Psoas muscle (tissue), 7 donors: ENCODE measurements at regions not wholly inside any gene's neighbourhood (a gene's known extent, or its start where the extent isn't known, plus 50 kb on each side); places are given as distances from the start of the nearest gene placed in this dataset.

ENCODE experiments used
- ATAC-seq, 4 donors: fragments of 200-7000 bp; cut with Tn5 transposase; one replicate each; pipeline ENCODE4 v1.9.1; 2020; ENCODE audit warnings: moderate library complexity in 3 of 4, mild to moderate bottlenecking in 2 of 4
- DNase-seq, 2 donors: peaks; one replicate each; pipeline ENCODE4 v3.0.0-alpha.2; 2020
- H3K27ac ChIP-seq: fragments of 200-600 bp; one replicate; pipeline ENCODE4 v1.8.0; 2022
- H3K27me3 ChIP-seq, 3 donors: fragments of 200-600 bp in 1 of 3; one replicate each; pipeline versions ENCODE4 v1.6.1 to v1.8.0; 2013 to 2022; ENCODE audit warnings: low read length in 2 of 3, mild to moderate bottlenecking in 2 of 3, moderate library complexity in 1 of 3; ENCODE audit not compliant: insufficient read depth in 3 of 3
- H3K36me3 ChIP-seq, 2 donors: fragments of 200-600 bp in 1 of 2; one replicate each; pipeline versions ENCODE4 v1.6.1 to v1.8.0; 2013 to 2022; ENCODE audit warnings: low read depth in 1 of 2, mild to moderate bottlenecking in 1 of 2, moderate library complexity in 1 of 2; ENCODE audit not compliant: insufficient read depth in 1 of 2
- H3K4me1 ChIP-seq: fragments of 200-600 bp; one replicate; pipeline ENCODE4 v1.8.0; 2022
- H3K4me3 ChIP-seq: fragments of 200-600 bp; one replicate; pipeline ENCODE4 v1.8.0; 2022; ENCODE audit warnings: mild to moderate bottlenecking
- H3K9me3 ChIP-seq: fragments of 200-600 bp; one replicate; pipeline ENCODE4 v1.8.0; 2022
- CTCF ChIP-seq: fragments of 200-600 bp; IDR thresholded peaks from one replicate; pipeline ENCODE4 v1.8.0; 2022; ENCODE audit warnings: antibody characterized with exemption
- WGBS, 3 donors: extraction: QIAGEN DNeasy Blood & Tissue Kit; methylation state at CpG; one replicate each; pipeline versions ENCODE4 v1.1.6 to v1.1.7; 2013; 5-methylcytosine and 5-hydroxymethylcytosine counted together
- intact Hi-C, 2 donors: fragments of 100-400 bp; cut with DNase I; formaldehyde crosslinking; loops; one replicate each; pipeline versions ENCODE4 v1.11.0 to v1.14.2; 2022
- donor health status: healthy with polysubstance abuse.
- donor health status: DM: no; HTN: no; CAD: no; lungs with moderate emphysema.
- donor health status: Bipolar disorder and iron deficiency.
- donor health status: healthy.
- donor health status: DM: yes; HTN: yes; CAD: no.
- donor health status: DM: no; HTN: no; CAD: no.
- donor health status: DM: yes; HTN: yes; CAD: no.

GRCh38 chr2:45316576-45317338, 294.3 kb downstream of the SRBD1 start:
- no peaks in the 10 kb centered on the region for H3K4me1 ChIP-seq
- no peaks in the 10 kb centered on the region for H3K9me3 ChIP-seq
- TF ChIP-seq CTCF: no peak
- no peaks in the 10 kb centered on the region for H3K27me3 ChIP-seq
- no peak overlapping the region for H3K27ac ChIP-seq
- no peak overlapping the region for H3K4me3 ChIP-seq
- no peaks in the 10 kb centered on the region for H3K36me3 ChIP-seq
- DNase-seq (no peak), ATAC-seq (no peak)
- WGBS, 3 donors: 67 to 78% (median 75%) methylated on average over 10 of the region's 10 CpGs
- intact Hi-C loops: no loop called here

GRCh38 chr2:45315861-45316260, 295.2 kb downstream of the SRBD1 start:
- no peaks in the 10 kb centered on the region for H3K9me3 ChIP-seq
- no peaks in the 10 kb centered on the region for H3K4me1 ChIP-seq
- intact Hi-C loops: no loop called here
- WGBS, 3 donors: 45 to 55% (median 49%) methylated on average over 3 of the region's 3 CpGs
- DNase-seq (no peak), ATAC-seq (no peak)
- H3K27me3 ChIP-seq: no peaks in the 10 kb centered on the region
- H3K36me3 ChIP-seq: no peaks in the 10 kb centered on the region
- H3K4me3 ChIP-seq: no peak overlapping the region
- TF ChIP-seq CTCF: no peak
- H3K27ac ChIP-seq: no peak overlapping the region

GRCh38 chr2:45312275-45312674, 298.8 kb downstream of the SRBD1 start:
- Histone ChIP-seq H3K4me3 (no peak overlapping the region), H3K4me1 (no peaks in the 10 kb centered on the region), H3K27ac (no peak overlapping the region), H3K36me3 (no peaks in the 10 kb centered on the region), H3K9me3 (no peaks in the 10 kb centered on the region), H3K27me3 (no peaks in the 10 kb centered on the region)
- TF ChIP-seq CTCF: no peak
- WGBS, 3 donors: 77 to 87% (median 80%) methylated on average over 7 of the region's 7 CpGs
- intact Hi-C loops: no loop called here
- DNase-seq (no peak), ATAC-seq (no peak)

DNA sequence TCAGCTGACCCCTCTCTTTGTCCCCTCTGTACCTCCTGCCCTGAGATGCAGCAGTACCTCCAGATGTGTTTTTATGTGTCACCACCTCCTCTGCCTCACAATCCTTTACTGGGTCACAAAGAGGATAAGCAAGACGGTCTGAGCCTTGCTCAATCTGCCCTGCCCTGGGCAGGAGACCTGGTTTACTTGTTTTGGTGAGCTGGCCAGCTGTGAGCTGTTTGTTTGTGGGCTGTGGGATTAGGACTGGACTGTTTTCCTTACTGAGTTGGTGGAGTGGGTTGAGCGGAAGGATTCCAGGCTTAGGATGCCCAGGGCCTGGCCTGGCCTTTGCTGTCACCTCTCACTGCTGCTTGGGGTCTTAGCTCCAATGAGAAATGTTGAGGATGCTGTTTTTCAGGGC, 299.5 kb downstream of the SRBD1 start:
- no peaks in the 10 kb centered on the region for H3K4me1 ChIP-seq
- no peak for DNase-seq
- H3K9me3 ChIP-seq: no peaks in the 10 kb centered on the region
- intact Hi-C loops: no loop called here
- H3K4me3 ChIP-seq: no peak overlapping the region
- no peaks in the 10 kb centered on the region for H3K36me3 ChIP-seq
- ATAC-seq: no peak
- WGBS, 3 donors: 76 to 88% (median 78%) methylated on average over 2 of the region's 2 CpGs
- H3K27me3 ChIP-seq: no peaks in the 10 kb centered on the region
- no peak for TF ChIP-seq CTCF
- H3K27ac ChIP-seq: no peak overlapping the region

- no peaks in the 10 kb centered on the region for H3K27me3 ChIP-seq
- WGBS, 3 donors: 85 to 89% (median 88%) methylated on average over 11 of the region's 11 CpGs
- peaks cover under 1% of the 10 kb centered on the region for H3K4me1 ChIP-seq
- H3K9me3 ChIP-seq: no peaks in the 10 kb centered on the region
- no peak for TF ChIP-seq CTCF
- H3K4me3 ChIP-seq: no peak overlapping the region
- intact Hi-C loops: no loop called here
- H3K27ac ChIP-seq: no peak overlapping the region
- DNase-seq (no peak), ATAC-seq (no peak)
- H3K36me3 ChIP-seq: no peaks in the 10 kb centered on the region
Measured at GRCh38 chr2:45307147-45307546, 297.9 kb upstream of the SIX2 start.
